GM23338 (cell line): ENCODE measurements at regions not wholly inside any gene's neighbourhood (a gene's known extent, or its start where the extent isn't known, plus 50 kb on each side); places are given as distances from the start of the nearest gene placed in this dataset.

Source experiments
- ATAC-seq: fragments of 200-7000 bp; cut with Tn5 transposase; 3 replicates; pipeline ENCODE4 v1.9.1; 2020
- DNase-seq: peaks from one replicate; pipeline ENCODE4 v3.0.0-alpha.2; 2015; ENCODE audit warnings: low spot score
- H2AFZ ChIP-seq: fragments of 200-600 bp; sonication (generic); 2 replicates; pipeline ENCODE4 v1.8.0; 2016; ENCODE audit warnings: antibody characterized with exemption, mild to moderate bottlenecking, moderate library complexity
- H3F3A ChIP-seq: fragments of 200-600 bp; sonication (generic); replicated peaks from 2 replicates; pipeline ENCODE4 v1.8.0; 2017; ENCODE audit warnings: antibody characterized with exemption, mixed run types, low read depth
- H3K27ac ChIP-seq: fragments of 200-600 bp; sonication (generic); 2 replicates; pipeline ENCODE4 v1.6.1; 2016; ENCODE audit warnings: low read depth
- H3K27me3 ChIP-seq: fragments of 200-600 bp; sonication (generic); 2 replicates; pipeline ENCODE4 v1.8.0; 2016; ENCODE audit warnings: mild to moderate bottlenecking, mixed run types, moderate library complexity; ENCODE audit not compliant: insufficient read depth
- H3K36me3 ChIP-seq: fragments of 200-600 bp; sonication (generic); 2 replicates; pipeline ENCODE4 v1.8.0; 2016; ENCODE audit warnings: mild to moderate bottlenecking; ENCODE audit not compliant: insufficient read depth
- H3K4me1 ChIP-seq: fragments of 200-600 bp; sonication (generic); 2 replicates; pipeline ENCODE4 v1.8.0; 2016; ENCODE audit warnings: mild to moderate bottlenecking, moderate library complexity; ENCODE audit not compliant: insufficient read depth
- H3K4me2 ChIP-seq: fragments of 200-600 bp; sonication (generic); 2 replicates; pipeline ENCODE4 v1.7.1; 2017; ENCODE audit warnings: mixed run types
- H3K4me3 ChIP-seq: fragments of 200-600 bp; sonication (generic); 2 replicates; pipeline ENCODE4 v1.6.1; 2016; ENCODE audit warnings: mixed run types
- H3K79me2 ChIP-seq: fragments of 200-600 bp; sonication (generic); replicated peaks from 2 replicates; pipeline ENCODE4 v1.8.0; 2017; ENCODE audit warnings: mild to moderate bottlenecking; ENCODE audit not compliant: insufficient read depth
- H3K9me2 ChIP-seq: fragments of 200-600 bp; sonication (generic); 2 replicates; pipeline ENCODE4 v1.8.0; 2017; ENCODE audit not compliant: insufficient read depth
- H4K20me1 ChIP-seq: fragments of 200-600 bp; sonication (generic); replicated peaks from 2 replicates; pipeline ENCODE4 v1.8.0; 2017; ENCODE audit warnings: mild to moderate bottlenecking; ENCODE audit not compliant: insufficient read depth
- H3K27ac Mint-ChIP-seq: 2 replicates; pipeline ENCODE4 v1.8.0; 2020; ENCODE audit warnings: inconsistent platforms, mild to moderate bottlenecking, moderate library complexity, mixed read lengths
- H3K27me3 Mint-ChIP-seq: 3 replicates; pipeline ENCODE4 v1.8.0; 2022; ENCODE audit warnings: low read depth, mild to moderate bottlenecking, moderate library complexity, mixed read lengths, inconsistent platforms; ENCODE audit not compliant: insufficient read depth, poor library complexity
- H3K36me3 Mint-ChIP-seq: 3 replicates; pipeline ENCODE4 v1.8.0; 2021; ENCODE audit warnings: low read depth, mild to moderate bottlenecking, inconsistent platforms, moderate library complexity, mixed read lengths
- H3K4me1 Mint-ChIP-seq: 3 replicates; pipeline ENCODE4 v1.8.0; 2020; ENCODE audit warnings: mild to moderate bottlenecking, inconsistent platforms, mixed read lengths
- H3K4me3 Mint-ChIP-seq: 3 replicates; pipeline ENCODE4 v1.8.0; 2021; ENCODE audit warnings: moderate library complexity, mild to moderate bottlenecking, inconsistent platforms, mixed read lengths
- H3K9me3 Mint-ChIP-seq: 3 replicates; pipeline ENCODE4 v1.8.0; 2020; ENCODE audit warnings: moderate library complexity, mild to moderate bottlenecking, inconsistent platforms, mixed read lengths
- EZH2 ChIP-seq: fragments of 200-600 bp; sonication (generic); IDR thresholded peaks from one replicate; pipeline ENCODE4 v1.8.0; 2017; ENCODE audit warnings: antibody characterized with exemption, mild to moderate bottlenecking, low read depth; ENCODE audit not compliant: unreplicated experiment
- EZH2phosphoT487 ChIP-seq: fragments of 200-600 bp; sonication (generic); IDR thresholded peaks from one replicate; pipeline ENCODE4 v1.8.1; 2018; ENCODE audit warnings: antibody characterized with exemption; ENCODE audit not compliant: unreplicated experiment
- JUNB ChIP-seq: IDR thresholded peaks from one replicate; pipeline ENCODE4 v1.6.1; 2016; ENCODE audit warnings: antibody characterized with exemption; ENCODE audit not compliant: unreplicated experiment
- NANOG ChIP-seq: IDR thresholded peaks from 2 replicates; pipeline ENCODE4 v1.6.1; 2016; ENCODE audit warnings: antibody characterized with exemption, borderline replicate concordance
- TF ChIP-seq, protein P1 (sequence below): fragments of 250-450 bp; sonication (Bioruptor Pico); IDR thresholded peaks from 2 replicates; pipeline ENCODE4 v1.5.0; 2020; ENCODE audit warnings: mild to moderate bottlenecking, moderate library complexity
- TF ChIP-seq, protein P2 (sequence below): IDR thresholded peaks from one replicate; pipeline ENCODE4 v1.6.1; 2018; ENCODE audit warnings: antibody characterized with exemption; ENCODE audit not compliant: unreplicated experiment

DNA sequence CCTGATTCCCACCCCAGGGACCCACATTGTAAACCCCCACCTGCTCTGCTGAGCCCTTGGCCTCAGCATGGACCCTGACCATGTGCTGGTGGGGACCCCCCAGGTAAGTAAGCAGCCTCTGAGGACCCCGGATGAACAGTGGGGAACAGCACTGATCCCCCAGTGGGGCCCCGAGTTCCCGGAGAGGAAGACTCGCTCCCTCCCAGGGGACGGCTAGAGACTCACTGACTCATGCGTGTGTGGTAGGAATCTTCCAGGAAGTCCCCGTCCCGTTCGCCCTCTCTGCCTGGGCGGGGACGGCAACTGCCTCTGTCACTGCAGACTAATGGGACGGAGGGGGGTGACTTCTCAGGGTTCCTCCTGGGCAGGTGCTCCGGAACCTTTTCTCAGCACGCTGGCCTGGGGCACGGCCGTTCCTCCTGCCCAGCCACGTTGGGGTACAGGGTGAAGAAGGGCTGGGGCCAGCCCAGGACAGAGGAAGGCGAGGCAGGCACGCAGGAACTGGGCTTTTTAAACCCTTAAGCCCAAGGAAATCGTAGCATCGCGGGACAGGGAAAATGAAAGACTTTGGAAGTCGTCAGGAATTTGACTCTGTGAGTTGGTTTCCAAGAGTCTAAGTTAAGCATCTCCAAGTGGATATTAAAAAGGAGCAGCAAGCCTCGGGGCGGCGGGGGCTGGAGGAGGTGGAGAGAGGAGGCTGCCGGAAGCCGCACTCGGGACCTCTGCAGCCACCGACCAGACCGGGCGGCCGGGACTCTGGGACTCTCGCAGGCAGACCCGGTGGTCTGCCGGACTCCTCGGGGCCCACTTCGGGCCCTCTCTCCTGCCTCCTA is 178.7 kb downstream of the SEC14L1 start:
- Histone ChIP-seq H3K4me3 (no peak overlapping the region), H3F3A (no peaks in the 10 kb centered on the region), H3K79me2 (peaks cover 7% of the 10 kb centered on the region), H2AFZ (no peak overlapping the region), H3K4me1 (peaks cover 9% of the 10 kb centered on the region), H3K27me3 (no peaks in the 10 kb centered on the region), H3K4me2 (no peak overlapping the region), H4K20me1 (peaks cover 5% of the 10 kb centered on the region; the same call in 1 of the 2 replicates), H3K9me2 (no peaks in the 10 kb centered on the region), H3K27ac (no peak overlapping the region), H3K36me3 (no peaks in the 10 kb centered on the region)
- DNase-seq (peak; percentile 46), ATAC-seq (peak; percentile 32)
- Mint-ChIP-seq H3K27ac (no peak overlapping the region; the same call in 1 of the 2 replicates), H3K4me3 (no peak overlapping the region), H3K9me3 (no peaks in the 10 kb centered on the region), H3K27me3 (peaks cover 10% of the 10 kb centered on the region), H3K36me3 (no peaks in the 10 kb centered on the region; the same call in 2 of the 3 replicates), H3K4me1 (peaks cover 45% of the 10 kb centered on the region)
- no peak for TF ChIP-seq NANOG
- no peak for TF ChIP-seq EZH2phosphoT487
- TF ChIP-seq EZH2, result no peak
- TF ChIP-seq, protein P1, sequence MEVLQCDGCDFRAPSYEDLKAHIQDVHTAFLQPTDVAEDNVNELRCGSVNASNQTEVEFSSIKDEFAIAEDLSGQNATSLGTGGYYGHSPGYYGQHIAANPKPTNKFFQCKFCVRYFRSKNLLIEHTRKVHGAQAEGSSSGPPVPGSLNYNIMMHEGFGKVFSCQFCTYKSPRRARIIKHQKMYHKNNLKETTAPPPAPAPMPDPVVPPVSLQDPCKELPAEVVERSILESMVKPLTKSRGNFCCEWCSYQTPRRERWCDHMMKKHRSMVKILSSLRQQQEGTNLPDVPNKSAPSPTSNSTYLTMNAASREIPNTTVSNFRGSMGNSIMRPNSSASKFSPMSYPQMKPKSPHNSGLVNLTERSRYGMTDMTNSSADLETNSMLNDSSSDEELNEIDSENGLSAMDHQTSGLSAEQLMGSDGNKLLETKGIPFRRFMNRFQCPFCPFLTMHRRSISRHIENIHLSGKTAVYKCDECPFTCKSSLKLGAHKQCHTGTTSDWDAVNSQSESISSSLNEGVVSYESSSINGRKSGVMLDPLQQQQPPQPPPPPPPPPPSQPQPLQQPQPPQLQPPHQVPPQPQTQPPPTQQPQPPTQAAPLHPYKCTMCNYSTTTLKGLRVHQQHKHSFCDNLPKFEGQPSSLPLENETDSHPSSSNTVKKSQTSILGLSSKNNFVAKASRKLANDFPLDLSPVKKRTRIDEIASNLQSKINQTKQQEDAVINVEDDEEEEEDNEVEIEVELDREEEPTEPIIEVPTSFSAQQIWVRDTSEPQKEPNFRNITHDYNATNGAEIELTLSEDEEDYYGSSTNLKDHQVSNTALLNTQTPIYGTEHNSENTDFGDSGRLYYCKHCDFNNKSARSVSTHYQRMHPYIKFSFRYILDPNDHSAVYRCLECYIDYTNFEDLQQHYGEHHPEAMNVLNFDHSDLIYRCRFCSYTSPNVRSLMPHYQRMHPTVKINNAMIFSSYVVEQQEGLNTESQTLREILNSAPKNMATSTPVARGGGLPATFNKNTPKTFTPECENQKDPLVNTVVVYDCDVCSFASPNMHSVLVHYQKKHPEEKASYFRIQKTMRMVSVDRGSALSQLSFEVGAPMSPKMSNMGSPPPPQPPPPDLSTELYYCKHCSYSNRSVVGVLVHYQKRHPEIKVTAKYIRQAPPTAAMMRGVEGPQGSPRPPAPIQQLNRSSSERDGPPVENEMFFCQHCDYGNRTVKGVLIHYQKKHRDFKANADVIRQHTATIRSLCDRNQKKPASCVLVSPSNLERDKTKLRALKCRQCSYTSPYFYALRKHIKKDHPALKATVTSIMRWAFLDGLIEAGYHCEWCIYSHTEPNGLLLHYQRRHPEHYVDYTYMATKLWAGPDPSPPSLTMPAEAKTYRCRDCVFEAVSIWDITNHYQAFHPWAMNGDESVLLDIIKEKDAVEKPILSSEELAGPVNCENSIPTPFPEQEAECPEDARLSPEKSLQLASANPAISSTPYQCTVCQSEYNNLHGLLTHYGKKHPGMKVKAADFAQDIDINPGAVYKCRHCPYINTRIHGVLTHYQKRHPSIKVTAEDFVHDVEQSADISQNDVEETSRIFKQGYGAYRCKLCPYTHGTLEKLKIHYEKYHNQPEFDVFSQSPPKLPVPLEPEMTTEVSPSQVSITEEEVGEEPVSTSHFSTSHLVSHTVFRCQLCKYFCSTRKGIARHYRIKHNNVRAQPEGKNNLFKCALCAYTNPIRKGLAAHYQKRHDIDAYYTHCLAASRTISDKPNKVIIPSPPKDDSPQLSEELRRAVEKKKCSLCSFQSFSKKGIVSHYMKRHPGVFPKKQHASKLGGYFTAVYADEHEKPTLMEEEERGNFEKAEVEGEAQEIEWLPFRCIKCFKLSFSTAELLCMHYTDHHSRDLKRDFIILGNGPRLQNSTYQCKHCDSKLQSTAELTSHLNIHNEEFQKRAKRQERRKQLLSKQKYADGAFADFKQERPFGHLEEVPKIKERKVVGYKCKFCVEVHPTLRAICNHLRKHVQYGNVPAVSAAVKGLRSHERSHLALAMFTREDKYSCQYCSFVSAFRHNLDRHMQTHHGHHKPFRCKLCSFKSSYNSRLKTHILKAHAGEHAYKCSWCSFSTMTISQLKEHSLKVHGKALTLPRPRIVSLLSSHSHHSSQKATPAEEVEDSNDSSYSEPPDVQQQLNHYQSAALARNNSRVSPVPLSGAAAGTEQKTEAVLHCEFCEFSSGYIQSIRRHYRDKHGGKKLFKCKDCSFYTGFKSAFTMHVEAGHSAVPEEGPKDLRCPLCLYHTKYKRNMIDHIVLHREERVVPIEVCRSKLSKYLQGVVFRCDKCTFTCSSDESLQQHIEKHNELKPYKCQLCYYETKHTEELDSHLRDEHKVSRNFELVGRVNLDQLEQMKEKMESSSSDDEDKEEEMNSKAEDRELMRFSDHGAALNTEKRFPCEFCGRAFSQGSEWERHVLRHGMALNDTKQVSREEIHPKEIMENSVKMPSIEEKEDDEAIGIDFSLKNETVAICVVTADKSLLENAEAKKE (CRISPR knock-in tag), result no peak
- TF ChIP-seq JUNB, result no peak
- TF ChIP-seq, protein P2, sequence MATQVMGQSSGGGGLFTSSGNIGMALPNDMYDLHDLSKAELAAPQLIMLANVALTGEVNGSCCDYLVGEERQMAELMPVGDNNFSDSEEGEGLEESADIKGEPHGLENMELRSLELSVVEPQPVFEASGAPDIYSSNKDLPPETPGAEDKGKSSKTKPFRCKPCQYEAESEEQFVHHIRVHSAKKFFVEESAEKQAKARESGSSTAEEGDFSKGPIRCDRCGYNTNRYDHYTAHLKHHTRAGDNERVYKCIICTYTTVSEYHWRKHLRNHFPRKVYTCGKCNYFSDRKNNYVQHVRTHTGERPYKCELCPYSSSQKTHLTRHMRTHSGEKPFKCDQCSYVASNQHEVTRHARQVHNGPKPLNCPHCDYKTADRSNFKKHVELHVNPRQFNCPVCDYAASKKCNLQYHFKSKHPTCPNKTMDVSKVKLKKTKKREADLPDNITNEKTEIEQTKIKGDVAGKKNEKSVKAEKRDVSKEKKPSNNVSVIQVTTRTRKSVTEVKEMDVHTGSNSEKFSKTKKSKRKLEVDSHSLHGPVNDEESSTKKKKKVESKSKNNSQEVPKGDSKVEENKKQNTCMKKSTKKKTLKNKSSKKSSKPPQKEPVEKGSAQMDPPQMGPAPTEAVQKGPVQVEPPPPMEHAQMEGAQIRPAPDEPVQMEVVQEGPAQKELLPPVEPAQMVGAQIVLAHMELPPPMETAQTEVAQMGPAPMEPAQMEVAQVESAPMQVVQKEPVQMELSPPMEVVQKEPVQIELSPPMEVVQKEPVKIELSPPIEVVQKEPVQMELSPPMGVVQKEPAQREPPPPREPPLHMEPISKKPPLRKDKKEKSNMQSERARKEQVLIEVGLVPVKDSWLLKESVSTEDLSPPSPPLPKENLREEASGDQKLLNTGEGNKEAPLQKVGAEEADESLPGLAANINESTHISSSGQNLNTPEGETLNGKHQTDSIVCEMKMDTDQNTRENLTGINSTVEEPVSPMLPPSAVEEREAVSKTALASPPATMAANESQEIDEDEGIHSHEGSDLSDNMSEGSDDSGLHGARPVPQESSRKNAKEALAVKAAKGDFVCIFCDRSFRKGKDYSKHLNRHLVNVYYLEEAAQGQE, result no peak
